Activated naive CD8-positive, alpha-beta T cell treated with anti-CD3 and anti-CD28 coated beads for 36 hours (primary cell): ENCODE measurements at regions not wholly inside any gene's neighbourhood (a gene's known extent, or its start where the extent isn't known, plus 50 kb on each side); places are given as distances from the start of the nearest gene placed in this dataset.

Source experiments
- DNase-seq: peaks from one replicate; pipeline ENCODE4 v3.0.0; 2021
- H3K27ac Mint-ChIP-seq: one replicate; pipeline ENCODE4 v1.8.0; 2022; ENCODE audit warnings: mild to moderate bottlenecking, moderate library complexity, mixed read lengths
- H3K27me3 Mint-ChIP-seq: one replicate; pipeline ENCODE4 v1.8.0; 2022; ENCODE audit warnings: mild to moderate bottlenecking, mixed read lengths
- H3K36me3 Mint-ChIP-seq: one replicate; pipeline ENCODE4 v1.8.0; 2021; ENCODE audit warnings: mild to moderate bottlenecking, mixed read lengths
- H3K4me1 Mint-ChIP-seq: one replicate; pipeline ENCODE4 v1.8.0; 2021; ENCODE audit warnings: mixed read lengths
- H3K4me3 Mint-ChIP-seq: one replicate; pipeline ENCODE4 v1.8.0; 2022; ENCODE audit warnings: mild to moderate bottlenecking, moderate library complexity, mixed read lengths
- H3K9me3 Mint-ChIP-seq: one replicate; pipeline ENCODE4 v1.8.0; 2022; ENCODE audit warnings: mixed read lengths

DNA sequence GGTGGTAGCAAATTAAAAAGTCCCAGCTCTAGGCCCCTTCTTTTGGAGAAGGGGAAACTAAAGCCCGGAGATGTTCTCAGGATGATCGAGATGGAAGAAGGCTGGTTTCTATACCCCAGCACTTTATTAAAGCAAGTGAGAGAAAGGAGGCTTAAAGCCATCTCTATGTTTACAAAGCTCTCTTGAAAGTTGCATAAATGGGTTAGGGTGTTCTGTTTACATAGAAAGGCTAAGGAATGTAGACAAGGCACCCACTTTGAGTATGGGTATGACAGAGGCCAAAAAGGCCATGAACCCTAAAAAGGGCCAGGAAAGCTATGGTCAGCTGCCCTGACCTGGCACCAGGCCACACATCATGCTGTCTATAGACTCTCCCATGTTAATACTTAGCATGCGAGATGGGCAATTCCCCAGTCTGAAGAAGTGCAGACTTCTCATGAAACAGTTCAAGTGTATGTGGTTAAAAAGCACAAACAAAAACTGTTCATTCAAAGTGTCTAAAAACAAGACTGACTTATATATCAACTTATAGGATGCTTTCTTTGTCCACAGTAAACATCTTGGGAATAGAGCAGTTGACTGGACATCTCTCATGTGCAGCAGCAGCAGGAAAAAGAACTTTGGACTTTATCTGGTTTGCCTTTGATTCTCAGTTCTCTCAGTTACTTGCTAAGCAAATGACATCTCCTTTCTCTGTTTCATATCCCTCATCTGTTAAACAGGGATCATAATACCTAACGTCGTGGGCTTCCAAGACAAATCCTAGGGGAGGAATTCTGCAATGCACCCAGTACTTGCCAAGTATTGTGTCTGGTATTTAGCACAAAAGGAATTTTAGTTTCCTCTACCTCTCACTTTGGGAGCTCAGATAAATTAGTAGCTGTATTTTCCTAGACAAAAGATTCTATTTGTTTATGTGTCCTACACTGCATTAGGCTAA lies 521.6 kb downstream of the PLPP3 start:
- H3K27ac Mint-ChIP-seq, result no peak overlapping the region
- no peaks in the 10 kb centered on the region for H3K36me3 Mint-ChIP-seq
- H3K4me3 Mint-ChIP-seq, result no peak overlapping the region
- DNase-seq, result no peak
- no peaks in the 10 kb centered on the region for H3K9me3 Mint-ChIP-seq
- H3K27me3 Mint-ChIP-seq, result peaks cover 8% of the 10 kb centered on the region
- H3K4me1 Mint-ChIP-seq, result no peaks in the 10 kb centered on the region

DNA sequence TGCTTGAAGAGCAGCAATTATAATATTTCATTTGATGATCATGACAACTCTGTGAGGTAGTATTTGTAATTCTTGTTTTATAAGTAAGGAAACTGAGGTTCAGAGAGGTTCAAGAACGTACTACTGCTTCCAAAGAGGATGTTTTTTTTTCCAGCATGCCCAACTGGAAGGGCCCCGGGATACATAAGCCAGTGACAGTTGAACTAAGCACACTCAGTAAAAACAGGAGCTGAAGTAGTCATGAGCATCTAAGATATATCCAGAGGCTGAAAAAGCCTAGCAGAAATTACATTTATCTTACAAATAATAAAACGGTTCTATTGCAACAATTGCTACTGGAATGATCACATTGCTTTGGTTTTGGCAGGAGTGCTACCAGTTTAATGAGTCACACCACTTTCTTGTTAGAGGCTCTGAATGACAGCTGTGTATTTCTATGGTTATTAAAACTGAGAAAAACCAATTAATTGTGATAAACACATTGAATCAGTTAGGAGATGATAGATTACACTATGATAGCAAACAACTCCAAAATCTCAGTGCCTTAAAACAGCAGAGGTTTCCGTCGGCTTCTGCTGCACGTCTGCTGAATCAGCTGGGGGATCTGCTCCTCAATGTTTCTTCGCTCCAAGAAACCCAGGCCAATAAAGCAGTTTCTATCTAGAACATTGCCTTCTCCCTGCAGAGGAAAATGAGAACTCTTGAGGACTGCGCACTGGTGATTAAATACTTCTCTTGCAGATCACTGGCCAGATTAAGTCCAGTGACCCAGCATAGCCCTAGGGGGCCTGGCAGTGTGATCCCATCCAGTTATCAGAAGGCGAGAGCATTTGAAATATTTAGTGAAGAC lies 522.7 kb downstream of the PLPP3 start:
- no peaks in the 10 kb centered on the region for H3K4me1 Mint-ChIP-seq
- H3K9me3 Mint-ChIP-seq, result no peaks in the 10 kb centered on the region
- no peak for DNase-seq
- H3K27ac Mint-ChIP-seq, result no peak overlapping the region
- H3K27me3 Mint-ChIP-seq, result no peaks in the 10 kb centered on the region
- H3K36me3 Mint-ChIP-seq, result no peaks in the 10 kb centered on the region
- H3K4me3 Mint-ChIP-seq, result no peak overlapping the region

DNA sequence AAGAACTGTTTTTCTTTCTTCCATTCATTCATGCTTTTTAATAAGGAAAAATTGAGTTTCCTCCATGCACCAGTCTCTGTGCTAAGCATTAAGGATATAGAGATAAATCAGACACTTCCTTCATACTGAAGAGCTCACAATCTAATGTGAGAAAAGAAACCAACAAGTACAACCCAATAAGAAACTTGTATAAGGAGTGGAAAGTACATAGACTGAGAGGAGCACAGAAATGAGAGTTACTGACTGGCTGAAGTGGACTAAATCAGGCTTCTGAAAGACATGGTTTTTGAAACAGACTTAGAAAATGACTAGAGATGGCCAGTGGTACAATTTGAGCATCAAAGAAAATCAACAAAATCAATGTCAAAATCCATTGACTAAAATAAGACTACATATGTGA lies 524.4 kb downstream of the PLPP3 start:
- H3K4me3 Mint-ChIP-seq, result no peak overlapping the region
- no peaks in the 10 kb centered on the region for H3K36me3 Mint-ChIP-seq
- H3K9me3 Mint-ChIP-seq, result no peaks in the 10 kb centered on the region
- H3K27ac Mint-ChIP-seq, result no peak overlapping the region
- no peaks in the 10 kb centered on the region for H3K27me3 Mint-ChIP-seq
- H3K4me1 Mint-ChIP-seq, result no peaks in the 10 kb centered on the region
- DNase-seq, result no peak

DNA sequence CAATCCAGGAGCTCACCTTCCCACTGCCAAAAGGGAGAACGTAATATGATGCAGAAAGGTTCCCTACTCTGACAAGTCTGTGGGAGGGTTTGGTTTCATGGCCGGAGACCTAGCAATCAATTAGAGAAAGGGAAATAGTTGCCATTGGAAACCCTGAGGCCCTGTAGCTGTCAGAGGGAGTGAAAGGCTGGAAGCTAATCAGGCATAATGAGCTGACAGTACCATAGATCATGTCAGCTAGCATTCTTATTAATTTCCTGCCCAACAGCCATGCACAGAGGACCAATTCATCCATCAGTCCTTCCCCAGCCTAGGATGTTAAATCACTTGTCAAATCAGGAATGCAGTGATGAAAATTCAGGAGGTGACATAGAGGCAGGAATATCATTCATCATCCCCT lies 527.3 kb downstream of the PLPP3 start:
- H3K36me3 Mint-ChIP-seq, result no peaks in the 10 kb centered on the region
- no peak for DNase-seq
- H3K4me3 Mint-ChIP-seq, result no peak overlapping the region
- H3K27me3 Mint-ChIP-seq, result no peaks in the 10 kb centered on the region
- no peaks in the 10 kb centered on the region for H3K9me3 Mint-ChIP-seq
- H3K27ac Mint-ChIP-seq, result no peak overlapping the region
- H3K4me1 Mint-ChIP-seq, result no peaks in the 10 kb centered on the region

DNA sequence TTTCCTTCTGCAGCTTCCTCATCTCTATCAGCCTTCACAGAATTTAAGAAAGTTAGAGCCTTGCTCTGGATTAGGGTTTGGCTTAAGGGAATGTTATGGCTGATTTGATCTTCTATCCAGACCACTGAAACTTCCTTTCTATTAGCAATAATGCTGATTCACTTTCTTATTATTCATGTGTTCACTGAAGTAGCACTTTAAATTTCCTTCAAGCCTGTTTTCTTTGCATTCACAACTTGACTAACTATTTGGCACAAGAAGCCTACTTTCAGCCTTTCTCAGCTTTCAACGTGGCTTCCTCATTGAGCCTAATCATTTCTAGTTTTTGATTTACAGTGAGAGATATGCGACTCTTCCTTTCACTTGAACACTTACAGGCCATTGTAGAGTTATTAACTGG lies 528.5 kb downstream of the PLPP3 start:
- H3K36me3 Mint-ChIP-seq, result no peaks in the 10 kb centered on the region
- H3K27ac Mint-ChIP-seq, result no peak overlapping the region
- H3K4me3 Mint-ChIP-seq, result no peak overlapping the region
- no peaks in the 10 kb centered on the region for H3K9me3 Mint-ChIP-seq
- H3K4me1 Mint-ChIP-seq, result no peaks in the 10 kb centered on the region
- no peak for DNase-seq
- no peaks in the 10 kb centered on the region for H3K27me3 Mint-ChIP-seq

DNA sequence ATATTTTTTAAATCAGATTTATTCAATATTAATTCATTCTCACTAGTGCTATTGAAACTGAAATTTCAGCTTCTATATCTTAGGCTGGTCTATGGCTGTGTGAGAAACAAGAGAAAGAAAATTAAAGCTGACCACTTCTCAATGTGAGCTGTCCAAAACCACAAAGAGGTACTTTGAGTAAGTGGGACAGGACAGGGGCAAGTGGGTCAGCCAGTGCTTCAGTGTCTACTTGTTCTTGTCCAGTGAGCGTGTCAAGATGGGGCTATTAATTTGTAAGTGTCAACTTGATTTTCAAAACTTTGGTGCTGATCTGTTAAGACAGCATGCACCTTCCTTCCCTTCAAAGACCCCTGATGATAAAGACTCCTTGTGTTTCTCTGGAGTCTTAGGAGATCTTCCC lies 533.9 kb downstream of the PLPP3 start:
- DNase-seq, result no peak
- no peak overlapping the region for H3K4me3 Mint-ChIP-seq
- no peaks in the 10 kb centered on the region for H3K9me3 Mint-ChIP-seq
- H3K27ac Mint-ChIP-seq, result no peak overlapping the region
- H3K36me3 Mint-ChIP-seq, result no peaks in the 10 kb centered on the region
- no peaks in the 10 kb centered on the region for H3K4me1 Mint-ChIP-seq
- no peaks in the 10 kb centered on the region for H3K27me3 Mint-ChIP-seq

DNA sequence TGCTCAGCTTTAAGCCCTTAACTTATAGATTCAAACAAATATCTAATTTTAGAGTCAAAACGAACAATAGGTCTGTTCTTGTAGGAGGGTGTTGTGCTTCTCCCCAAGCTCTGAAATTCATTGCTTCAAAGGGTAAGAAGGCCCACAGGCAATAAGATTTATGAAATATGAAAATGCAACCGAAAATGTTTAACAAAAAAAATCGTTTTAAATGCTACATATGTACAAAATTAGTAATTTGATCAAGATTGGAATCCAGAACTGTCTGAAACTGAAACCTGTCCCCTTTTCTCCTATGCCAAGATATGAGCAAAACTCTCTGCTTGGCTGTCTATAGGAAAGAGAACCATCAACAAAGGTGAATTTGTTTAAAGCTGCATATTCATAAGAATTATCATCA lies 534.3 kb downstream of the PLPP3 start:
- no peak for DNase-seq
- H3K27ac Mint-ChIP-seq, result no peak overlapping the region
- H3K9me3 Mint-ChIP-seq, result no peaks in the 10 kb centered on the region
- H3K4me1 Mint-ChIP-seq, result no peaks in the 10 kb centered on the region
- H3K27me3 Mint-ChIP-seq, result no peaks in the 10 kb centered on the region
- no peaks in the 10 kb centered on the region for H3K36me3 Mint-ChIP-seq
- H3K4me3 Mint-ChIP-seq, result no peak overlapping the region

DNA sequence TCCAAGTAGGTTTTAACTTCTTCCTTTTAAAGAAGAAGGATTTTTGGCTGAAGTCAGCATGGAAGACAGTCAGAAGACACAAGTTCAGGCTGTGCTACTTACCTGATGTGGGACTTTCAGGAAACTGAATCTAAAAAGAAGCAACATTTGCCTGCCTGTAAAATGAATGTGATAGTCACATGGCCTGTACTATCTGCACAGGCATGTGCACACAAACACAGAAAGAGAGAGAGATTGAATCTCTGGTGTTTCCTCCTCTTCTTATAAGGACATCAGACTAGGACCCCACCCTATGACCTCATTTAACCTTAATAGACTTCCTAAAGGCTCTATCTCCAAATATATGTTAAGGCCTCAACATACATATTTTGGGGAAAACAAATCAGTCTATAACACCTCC lies 542.9 kb downstream of the PLPP3 start:
- H3K27me3 Mint-ChIP-seq, result peaks cover 3% of the 10 kb centered on the region
- H3K27ac Mint-ChIP-seq, result no peak overlapping the region
- no peak overlapping the region for H3K4me3 Mint-ChIP-seq
- H3K36me3 Mint-ChIP-seq, result no peaks in the 10 kb centered on the region
- peaks cover 2% of the 10 kb centered on the region for H3K9me3 Mint-ChIP-seq
- no peak for DNase-seq
- H3K4me1 Mint-ChIP-seq, result no peaks in the 10 kb centered on the region

DNA sequence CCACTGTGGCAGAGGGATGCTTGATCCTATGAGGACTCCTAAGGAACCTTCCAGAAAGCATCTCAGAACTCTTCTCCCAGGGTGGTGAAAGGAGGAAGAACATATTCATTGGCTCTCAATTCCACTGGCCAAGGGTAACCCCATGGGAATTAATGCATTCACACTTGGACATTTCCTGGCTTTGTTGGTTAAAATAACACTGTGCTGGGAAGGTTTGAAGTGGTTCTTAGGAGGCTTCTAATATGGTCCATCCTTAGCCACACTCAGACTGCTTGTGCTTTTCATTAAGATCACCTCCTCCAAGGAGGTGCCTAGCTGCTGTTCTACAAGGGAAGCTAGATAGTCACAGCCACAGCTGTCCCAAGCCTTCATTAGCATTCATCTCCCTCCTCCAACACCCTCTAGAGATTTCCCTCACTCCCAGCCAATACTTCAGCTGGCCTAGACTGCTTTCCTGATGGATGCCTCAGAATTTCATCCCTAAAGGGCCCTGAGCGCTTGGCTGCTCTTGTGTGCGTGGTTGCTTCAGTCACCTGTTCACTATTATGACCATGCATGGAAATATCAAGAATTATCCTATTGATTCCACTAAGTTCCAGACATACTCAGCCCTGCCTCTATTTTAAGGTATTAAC lies 544.4 kb downstream of the PLPP3 start:
- DNase-seq, result no peak
- no peaks in the 10 kb centered on the region for H3K36me3 Mint-ChIP-seq
- H3K4me3 Mint-ChIP-seq, result no peak overlapping the region
- no peak overlapping the region for H3K27ac Mint-ChIP-seq
- peaks cover 3% of the 10 kb centered on the region for H3K27me3 Mint-ChIP-seq
- H3K4me1 Mint-ChIP-seq, result no peaks in the 10 kb centered on the region
- H3K9me3 Mint-ChIP-seq, result peaks cover 2% of the 10 kb centered on the region

DNA sequence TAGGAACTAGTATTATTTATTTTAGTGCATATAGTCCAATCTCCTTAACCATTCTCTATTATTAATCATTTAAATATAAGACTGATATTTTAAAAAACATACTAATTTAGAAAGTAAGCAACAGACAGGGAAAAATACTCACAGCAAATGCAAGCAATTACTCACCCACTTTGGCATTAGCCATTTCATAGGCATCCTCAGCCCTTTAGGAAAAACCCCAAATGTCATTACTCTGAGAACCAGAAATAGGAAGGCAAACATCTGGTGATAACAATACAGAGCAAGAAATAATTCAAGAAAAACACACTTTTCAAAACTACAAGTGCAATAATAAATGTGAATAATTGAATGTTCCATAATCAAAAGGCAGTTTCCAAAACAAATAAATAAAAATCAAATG lies 545.1 kb downstream of the PLPP3 start:
- Mint-ChIP-seq H3K27ac (no peak overlapping the region), H3K27me3 (peaks cover 3% of the 10 kb centered on the region), H3K36me3 (no peaks in the 10 kb centered on the region), H3K4me3 (no peak overlapping the region), H3K4me1 (no peaks in the 10 kb centered on the region), H3K9me3 (peaks cover 2% of the 10 kb centered on the region)
- no peak for DNase-seq

DNA sequence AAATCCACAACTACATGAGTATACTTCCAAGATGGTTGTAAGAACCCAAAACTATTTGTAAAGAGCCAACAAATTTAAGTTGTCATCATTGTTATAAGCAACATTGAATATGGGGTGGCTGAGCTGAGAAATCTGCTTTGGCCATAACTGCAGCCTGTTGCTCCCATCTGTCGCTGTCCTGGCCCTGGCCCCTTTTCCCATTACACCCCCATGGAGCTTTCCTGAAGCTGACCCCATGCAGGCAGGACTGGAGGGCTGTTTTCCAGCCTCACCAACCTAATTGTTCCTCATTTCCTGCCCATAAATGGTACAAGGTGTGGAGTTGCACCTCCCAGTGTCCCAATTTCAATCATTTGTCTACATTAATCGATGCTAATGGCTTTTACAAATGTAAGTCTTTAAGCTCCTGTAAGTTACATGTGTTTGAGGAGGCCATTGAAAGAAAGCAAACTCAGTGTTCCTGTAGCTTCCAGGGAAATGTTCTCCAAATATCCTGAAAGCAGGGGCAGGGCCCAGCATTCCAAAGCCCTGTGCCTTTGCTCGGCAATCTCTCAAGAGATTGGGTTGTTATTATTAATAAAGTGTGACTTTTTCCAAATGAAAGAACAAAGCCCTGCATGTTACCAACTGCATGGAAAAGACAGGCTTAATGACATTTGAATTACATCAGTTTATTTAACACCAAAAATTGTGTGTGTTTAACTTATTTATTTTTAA lies 545.9 kb downstream of the PLPP3 start:
- H3K36me3 Mint-ChIP-seq, result no peaks in the 10 kb centered on the region
- peaks cover 3% of the 10 kb centered on the region for H3K27me3 Mint-ChIP-seq
- H3K4me3 Mint-ChIP-seq, result no peak overlapping the region
- no peak overlapping the region for H3K27ac Mint-ChIP-seq
- peaks cover 2% of the 10 kb centered on the region for H3K9me3 Mint-ChIP-seq
- H3K4me1 Mint-ChIP-seq, result no peaks in the 10 kb centered on the region
- DNase-seq, result no peak

DNA sequence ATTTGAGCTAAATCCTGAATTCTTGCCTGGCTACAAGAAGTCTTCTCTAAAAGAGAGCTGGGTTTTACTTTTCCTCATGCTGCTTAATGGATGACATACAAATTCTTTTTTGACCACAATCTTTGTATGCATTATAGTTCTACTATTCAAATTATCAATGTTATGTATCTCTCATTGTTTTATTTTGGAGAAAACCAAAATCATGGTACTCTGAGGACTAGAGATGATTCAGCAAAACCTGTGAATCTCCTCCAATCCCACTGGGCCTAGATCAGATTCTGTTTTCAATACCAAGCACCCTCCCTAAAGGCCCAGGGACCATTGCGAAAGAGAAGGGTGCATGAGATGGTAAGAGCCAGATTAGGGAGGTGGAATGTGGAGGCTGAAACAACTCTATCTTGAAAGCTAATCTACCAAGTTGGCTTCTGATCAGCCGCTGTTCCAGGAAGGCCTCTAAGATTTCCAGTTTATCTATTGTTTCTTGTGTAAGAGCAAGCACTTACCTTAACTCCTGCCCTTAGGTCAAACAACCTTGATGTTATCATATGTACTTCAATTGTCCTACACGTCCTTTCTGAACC lies 547.2 kb downstream of the PLPP3 start:
- H3K27ac Mint-ChIP-seq, result no peak overlapping the region
- H3K27me3 Mint-ChIP-seq, result peaks cover 3% of the 10 kb centered on the region
- H3K36me3 Mint-ChIP-seq, result no peaks in the 10 kb centered on the region
- no peak overlapping the region for H3K4me3 Mint-ChIP-seq
- no peaks in the 10 kb centered on the region for H3K4me1 Mint-ChIP-seq
- H3K9me3 Mint-ChIP-seq, result no peaks in the 10 kb centered on the region
- DNase-seq, result no peak

DNA sequence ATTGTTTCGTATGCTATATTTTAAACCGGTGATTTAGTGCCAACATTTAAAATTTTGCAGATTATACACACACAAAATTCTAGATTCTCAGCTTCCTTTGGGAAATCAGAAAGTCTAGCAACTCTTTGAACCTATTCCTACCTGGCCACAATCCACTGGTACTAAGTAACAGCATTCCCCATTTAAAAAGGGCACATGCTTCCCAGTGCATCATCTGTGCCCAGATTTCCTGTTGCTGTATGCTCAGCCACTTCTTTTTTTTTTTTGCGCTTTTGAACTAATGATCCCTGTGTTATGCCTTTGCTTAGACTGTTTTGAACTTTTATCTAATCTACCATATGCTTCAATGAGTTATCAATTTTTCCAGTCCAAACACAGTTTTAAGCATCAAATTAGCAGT lies 548.4 kb downstream of the PLPP3 start:
- peaks cover 3% of the 10 kb centered on the region for H3K27me3 Mint-ChIP-seq
- H3K4me3 Mint-ChIP-seq, result no peak overlapping the region
- no peaks in the 10 kb centered on the region for H3K36me3 Mint-ChIP-seq
- DNase-seq, result no peak
- no peak overlapping the region for H3K27ac Mint-ChIP-seq
- H3K9me3 Mint-ChIP-seq, result no peaks in the 10 kb centered on the region
- H3K4me1 Mint-ChIP-seq, result no peaks in the 10 kb centered on the region

DNA sequence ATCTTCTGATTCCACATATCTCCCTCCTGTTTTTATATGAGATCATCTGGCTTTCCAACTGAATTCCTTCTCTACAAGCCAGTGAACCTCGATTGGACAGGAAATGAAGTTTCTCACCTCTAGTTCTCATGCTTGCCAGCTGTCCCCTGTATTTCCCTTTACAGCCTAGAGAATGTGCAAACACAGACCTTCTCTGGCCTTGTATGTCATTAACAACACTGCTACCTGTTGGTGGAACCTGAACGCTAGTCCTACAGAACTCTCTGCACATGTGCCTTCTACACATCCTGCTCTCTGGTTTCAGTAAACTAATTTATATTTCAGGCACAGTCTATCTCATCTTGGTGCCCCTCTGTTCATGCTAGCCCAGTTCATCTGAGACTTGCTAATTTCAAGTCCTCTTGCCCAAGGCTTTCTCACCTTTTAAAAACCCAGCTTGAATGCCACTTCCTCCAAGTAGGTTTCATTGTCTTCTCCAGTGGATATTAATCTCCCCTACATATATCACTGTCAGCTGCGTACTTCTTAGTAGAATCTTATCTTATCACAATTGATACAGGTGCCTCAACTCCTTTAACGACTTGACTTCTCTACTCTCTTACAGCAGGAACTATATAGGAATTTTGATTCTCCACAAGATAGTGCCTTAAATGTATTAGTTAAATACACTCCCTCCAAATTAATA lies 549.9 kb downstream of the PLPP3 start:
- Mint-ChIP-seq H3K9me3 (no peaks in the 10 kb centered on the region), H3K36me3 (no peaks in the 10 kb centered on the region), H3K27ac (no peak overlapping the region), H3K4me1 (no peaks in the 10 kb centered on the region), H3K27me3 (peaks cover 3% of the 10 kb centered on the region), H3K4me3 (no peak overlapping the region)
- no peak for DNase-seq
